Astrocyte of the spinal cord (primary cell): ENCODE measurements at regions not wholly inside any gene's neighbourhood (a gene's known extent, or its start where the extent isn't known, plus 50 kb on each side); places are given as distances from the start of the nearest gene placed in this dataset.

Experiments used
- DNase-seq: peaks from one replicate; pipeline ENCODE4 v3.0.0; 2011; ENCODE audit warnings: low read depth, low spot score
- H3K4me3 ChIP-seq: 2 replicates; pipeline ENCODE4 v1.5.1; 2011; ENCODE audit warnings: low read depth, mild to moderate bottlenecking, low read length, moderate library complexity
- in situ Hi-C: cut with HindIII; loops from 2 replicates; pipeline ENCODE4 v1.10.0; 2017; ENCODE audit warnings: low sequenced_read_pairs
- TF ChIP-seq, protein P1 (sequence below): IDR thresholded peaks from 2 replicates; pipeline ENCODE4 v1.5.1; 2012; ENCODE audit warnings: low read depth, mild to moderate bottlenecking, low read length, inconsistent platforms

DNA sequence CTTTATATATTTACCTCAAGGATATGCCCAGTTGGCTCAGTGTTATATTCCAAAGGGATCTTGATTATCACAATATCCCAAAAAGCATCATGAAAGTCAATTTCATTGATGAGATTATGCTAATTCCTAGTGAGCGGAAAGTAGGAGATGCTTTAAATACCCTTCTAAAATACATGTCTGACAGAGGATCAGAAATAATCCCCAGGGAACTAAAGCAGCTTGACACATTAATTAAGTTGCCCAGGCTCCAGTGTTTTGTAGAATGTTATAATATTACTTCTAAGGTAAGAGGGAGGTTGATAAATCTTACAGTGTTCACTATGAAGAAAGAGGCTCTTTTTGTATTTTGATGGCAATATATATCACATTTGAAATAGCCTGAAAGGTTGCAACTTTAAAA lies 767.5 kb upstream of the ROBO1 start:
- DNase-seq, result no peak
- TF ChIP-seq, protein P1, sequence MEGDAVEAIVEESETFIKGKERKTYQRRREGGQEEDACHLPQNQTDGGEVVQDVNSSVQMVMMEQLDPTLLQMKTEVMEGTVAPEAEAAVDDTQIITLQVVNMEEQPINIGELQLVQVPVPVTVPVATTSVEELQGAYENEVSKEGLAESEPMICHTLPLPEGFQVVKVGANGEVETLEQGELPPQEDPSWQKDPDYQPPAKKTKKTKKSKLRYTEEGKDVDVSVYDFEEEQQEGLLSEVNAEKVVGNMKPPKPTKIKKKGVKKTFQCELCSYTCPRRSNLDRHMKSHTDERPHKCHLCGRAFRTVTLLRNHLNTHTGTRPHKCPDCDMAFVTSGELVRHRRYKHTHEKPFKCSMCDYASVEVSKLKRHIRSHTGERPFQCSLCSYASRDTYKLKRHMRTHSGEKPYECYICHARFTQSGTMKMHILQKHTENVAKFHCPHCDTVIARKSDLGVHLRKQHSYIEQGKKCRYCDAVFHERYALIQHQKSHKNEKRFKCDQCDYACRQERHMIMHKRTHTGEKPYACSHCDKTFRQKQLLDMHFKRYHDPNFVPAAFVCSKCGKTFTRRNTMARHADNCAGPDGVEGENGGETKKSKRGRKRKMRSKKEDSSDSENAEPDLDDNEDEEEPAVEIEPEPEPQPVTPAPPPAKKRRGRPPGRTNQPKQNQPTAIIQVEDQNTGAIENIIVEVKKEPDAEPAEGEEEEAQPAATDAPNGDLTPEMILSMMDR, result no peak
- in situ Hi-C loops, result no loop called here
- H3K4me3 ChIP-seq, result no peak overlapping the region

DNA sequence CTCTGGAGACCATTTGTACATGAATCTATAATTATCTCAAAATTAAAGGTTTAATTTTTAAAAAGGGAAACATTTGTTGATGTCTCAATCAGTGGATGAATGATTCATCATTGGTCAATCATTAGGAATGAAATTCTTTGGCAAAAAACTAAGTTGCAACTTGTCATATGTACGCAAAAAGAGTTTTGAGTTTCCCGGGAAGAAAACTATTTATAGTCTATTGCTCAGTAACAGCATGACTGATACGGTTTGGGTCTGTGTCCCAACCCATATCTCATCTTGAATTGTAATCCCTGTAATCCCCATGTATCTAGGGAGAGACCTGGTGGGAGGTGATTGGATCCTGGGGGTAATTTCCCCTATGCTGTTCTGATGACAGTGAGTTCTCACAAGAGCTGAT lies 765.8 kb upstream of the ROBO1 start:
- no peak for DNase-seq
- TF ChIP-seq, protein P1, result no peak
- in situ Hi-C loops, result no loop called here
- H3K4me3 ChIP-seq, result no peak overlapping the region

DNA sequence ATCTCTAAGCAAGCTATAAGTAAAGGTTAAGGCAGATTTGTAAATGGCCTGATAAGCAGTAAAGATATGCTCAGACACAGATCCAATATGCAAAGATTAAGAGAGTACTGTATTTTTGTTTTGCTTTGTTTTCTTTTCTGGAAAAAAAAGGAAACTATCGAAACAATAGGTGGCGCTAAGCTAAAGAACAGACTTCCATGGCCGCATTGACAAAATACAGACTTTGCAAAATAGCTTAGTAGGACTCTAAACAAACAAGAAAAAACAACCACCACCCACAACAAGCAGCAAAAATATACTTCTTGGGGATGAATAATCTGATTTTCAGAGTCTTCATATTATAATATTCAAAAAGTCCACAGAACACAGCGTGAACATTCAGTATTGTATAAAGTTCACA lies 758.4 kb upstream of the ROBO1 start:
- in situ Hi-C loops, result no loop called here
- DNase-seq, result no peak
- TF ChIP-seq, protein P1, result peak; percentile 14
- no peak overlapping the region for H3K4me3 ChIP-seq

DNA sequence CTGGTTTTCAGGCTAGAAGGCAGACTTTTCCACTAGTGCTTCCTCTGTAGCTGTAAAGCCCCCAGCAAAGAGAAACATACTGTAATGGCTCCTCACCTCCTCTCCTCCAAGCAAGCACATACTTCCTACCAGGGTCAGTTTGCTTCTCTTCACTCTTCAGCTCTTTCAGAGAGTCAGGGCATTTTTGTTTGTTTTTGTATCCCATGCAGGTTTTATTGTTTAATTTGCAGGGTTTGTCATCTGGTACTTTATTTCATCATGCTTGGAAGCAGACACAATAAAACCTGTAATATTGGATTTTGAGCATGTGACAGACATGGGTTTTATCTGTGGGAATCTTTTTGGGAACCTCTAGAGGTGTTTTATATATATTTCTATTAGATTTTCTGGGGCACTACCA lies 753.3 kb upstream of the ROBO1 start:
- DNase-seq, result no peak
- TF ChIP-seq, protein P1, result no peak
- in situ Hi-C loops, result no loop called here
- H3K4me3 ChIP-seq, result no peak overlapping the region

DNA sequence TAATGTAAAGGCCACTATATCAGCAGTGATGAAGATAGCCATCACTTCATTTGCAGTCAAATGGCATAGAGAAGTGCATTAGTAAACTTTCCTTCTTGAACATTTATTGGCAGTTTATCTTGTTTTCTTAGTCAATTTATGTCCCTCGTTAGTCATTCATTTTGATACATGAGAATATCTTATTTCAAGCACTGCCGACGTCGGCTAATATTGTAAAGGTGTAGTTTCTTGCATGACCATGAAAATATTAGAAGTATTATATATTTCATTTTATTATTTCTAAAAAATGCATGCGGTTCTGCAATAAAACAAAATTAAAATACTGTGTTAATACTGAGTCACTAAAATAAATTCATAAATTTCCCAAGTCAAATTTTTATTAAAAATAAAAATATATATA lies 751.6 kb upstream of the ROBO1 start:
- H3K4me3 ChIP-seq, result no peak overlapping the region
- DNase-seq, result no peak
- TF ChIP-seq, protein P1, result no peak
- in situ Hi-C loops, result no loop called here

DNA sequence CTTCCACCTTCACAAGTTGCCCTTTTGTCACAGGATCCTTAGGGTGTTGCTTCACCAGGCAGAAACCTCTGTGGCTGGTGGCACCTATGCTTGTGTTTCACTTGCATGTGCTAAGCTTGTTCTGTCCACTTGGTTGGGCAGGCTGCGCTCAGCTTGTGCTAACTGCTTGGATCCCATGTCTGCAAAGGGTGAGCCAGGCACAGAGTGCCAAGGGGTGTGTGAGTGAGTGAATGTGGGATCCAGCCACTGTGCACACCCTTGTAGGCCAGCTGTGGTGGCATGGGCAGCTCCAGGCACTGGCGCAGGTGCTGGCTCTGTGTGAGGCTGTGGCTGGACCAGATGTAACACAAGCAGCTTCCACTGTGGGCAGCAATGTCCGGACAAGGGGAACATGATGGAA lies 728.7 kb upstream of the ROBO1 start:
- no peak overlapping the region for H3K4me3 ChIP-seq
- in situ Hi-C loops, result no loop called here
- no peak for DNase-seq
- TF ChIP-seq, protein P1, result no peak

DNA sequence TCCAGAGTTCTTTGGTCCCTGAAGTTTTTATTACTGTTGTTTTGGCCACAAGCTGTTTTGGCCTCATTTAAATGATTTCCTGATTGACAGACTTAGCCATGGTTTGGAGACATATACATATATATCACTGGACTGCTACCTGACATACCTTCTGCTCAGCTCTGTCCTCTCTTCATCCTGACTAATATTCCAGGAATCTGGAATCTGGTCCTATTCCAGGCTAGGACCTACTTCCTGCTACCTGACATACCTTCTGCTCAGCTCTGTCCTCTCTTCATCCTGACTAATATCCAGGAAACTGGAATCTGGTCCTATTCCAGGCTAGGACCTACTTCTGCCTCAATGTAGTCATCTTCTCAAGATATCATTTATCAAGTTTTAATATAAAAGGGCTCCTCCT lies 724.4 kb upstream of the ROBO1 start:
- in situ Hi-C loops, result no loop called here
- TF ChIP-seq, protein P1, result no peak
- no peak for DNase-seq
- H3K4me3 ChIP-seq, result no peak overlapping the region
